GM23248 (cell line): ENCODE measurements at regions not wholly inside any gene's neighbourhood (a gene's known extent, or its start where the extent isn't known, plus 50 kb on each side); places are given as distances from the start of the nearest gene placed in this dataset.

ENCODE experiments used
- DNase-seq: peaks from one replicate; pipeline ENCODE4 v3.0.0-alpha.2; 2015
- H2AFZ ChIP-seq: fragments of 200-600 bp; sonication (generic); 2 replicates; pipeline ENCODE4 v1.6.1; 2016; ENCODE audit warnings: antibody characterized with exemption
- H3F3A ChIP-seq: fragments of 200-600 bp; sonication (generic); 2 replicates; pipeline ENCODE4 v1.6.1; 2016; ENCODE audit warnings: mild to moderate bottlenecking, antibody characterized with exemption, mixed run types; ENCODE audit not compliant: insufficient read depth
- H3K27ac ChIP-seq: fragments of 200-600 bp; sonication (generic); 2 replicates; pipeline ENCODE4 v1.5.1; 2016; ENCODE audit warnings: mild to moderate bottlenecking
- H3K27me3 ChIP-seq: fragments of 200-600 bp; sonication (generic); replicated peaks from 2 replicates; pipeline ENCODE4 v1.6.1; 2016; ENCODE audit warnings: mild to moderate bottlenecking; ENCODE audit not compliant: insufficient read depth
- H3K36me3 ChIP-seq: fragments of 200-600 bp; sonication (generic); 2 replicates; pipeline ENCODE4 v1.6.1; 2016; ENCODE audit warnings: low read depth, mild to moderate bottlenecking
- H3K4me1 ChIP-seq: fragments of 200-600 bp; sonication (generic); 2 replicates; pipeline ENCODE4 v1.6.1; 2016; ENCODE audit warnings: mild to moderate bottlenecking; ENCODE audit not compliant: insufficient read depth
- H3K4me2 ChIP-seq: fragments of 200-600 bp; sonication (generic); one replicate; pipeline ENCODE4 v1.6.1; 2016; ENCODE audit warnings: mild to moderate bottlenecking; ENCODE audit not compliant: unreplicated experiment
- H3K4me3 ChIP-seq: fragments of 200-600 bp; sonication (generic); 2 replicates; pipeline ENCODE4 v1.5.1; 2016; ENCODE audit warnings: mild to moderate bottlenecking
- H3K79me2 ChIP-seq: fragments of 200-600 bp; sonication (generic); 2 replicates; pipeline ENCODE4 v1.6.1; 2016; ENCODE audit warnings: mild to moderate bottlenecking; ENCODE audit not compliant: insufficient read depth
- H3K9ac ChIP-seq: fragments of 200-600 bp; sonication (generic); 2 replicates; pipeline ENCODE4 v1.6.1; 2016; ENCODE audit warnings: mild to moderate bottlenecking
- H3K9me2 ChIP-seq: fragments of 200-600 bp; sonication (generic); 2 replicates; pipeline ENCODE4 v1.6.1; 2016; ENCODE audit warnings: mixed run types, mild to moderate bottlenecking, moderate library complexity; ENCODE audit not compliant: insufficient read depth
- H3K9me3 ChIP-seq: fragments of 200-600 bp; sonication (generic); one replicate; pipeline ENCODE4 v1.6.1; 2017; ENCODE audit warnings: low read depth
- H4K20me1 ChIP-seq: fragments of 200-600 bp; sonication (generic); 2 replicates; pipeline ENCODE4 v1.6.0; 2016; ENCODE audit not compliant: insufficient read depth
- EZH2 ChIP-seq: fragments of 200-600 bp; sonication (generic); IDR thresholded peaks from 2 replicates; pipeline ENCODE4 v1.6.1; 2018; ENCODE audit warnings: antibody characterized with exemption, mild to moderate bottlenecking; ENCODE audit not compliant: insufficient read depth, poor library complexity, severe bottlenecking
- EZH2phosphoT487 ChIP-seq: fragments of 200-600 bp; sonication (generic); IDR thresholded peaks from 2 replicates; pipeline ENCODE4 v1.6.1; 2018; ENCODE audit warnings: antibody characterized with exemption, moderate library complexity, mild to moderate bottlenecking, low read depth; ENCODE audit not compliant: insufficient read depth
- WGBS, 2 experiments: methylation state at CpG; one replicate each; pipeline ENCODE4 v1.1.6; 2015 to 2017; ENCODE audit warnings: low lambda C conversion rate in 2 of 2, low coverage in 1 of 2; ENCODE audit errors: missing lambda C conversion rate in 2 of 2; 5-methylcytosine and 5-hydroxymethylcytosine counted together
- in situ Hi-C: fragments of 300-500 bp; cut with MboI; formaldehyde crosslinking; loops from 2 replicates; pipeline ENCODE4 v1.15.0; 2020

- Histone ChIP-seq H3K4me3 (no peak overlapping the region), H3K4me1 (no peaks in the 10 kb centered on the region), H4K20me1 (no peaks in the 10 kb centered on the region), H2AFZ (no peak overlapping the region), H3K4me2 (no peak overlapping the region), H3K27me3 (peaks cover 72% of the 10 kb centered on the region), H3K36me3 (no peaks in the 10 kb centered on the region), H3K9me2 (no peaks in the 10 kb centered on the region), H3K9me3 (no peaks in the 10 kb centered on the region), H3K9ac (no peak overlapping the region), H3K79me2 (no peaks in the 10 kb centered on the region), H3F3A (no peaks in the 10 kb centered on the region), H3K27ac (no peak overlapping the region)
- peak; percentile 3 for DNase-seq
- TF ChIP-seq EZH2 (no peak), EZH2phosphoT487 (no peak)
- in situ Hi-C loops, result no loop called here
- 19 to 23% methylated on average over 9 of the region's 9 CpGs for WGBS, 2 experiments
Measured at GRCh38 chr16:73547552-73548403, 499.9 kb upstream of the ZFHX3 start.

DNA sequence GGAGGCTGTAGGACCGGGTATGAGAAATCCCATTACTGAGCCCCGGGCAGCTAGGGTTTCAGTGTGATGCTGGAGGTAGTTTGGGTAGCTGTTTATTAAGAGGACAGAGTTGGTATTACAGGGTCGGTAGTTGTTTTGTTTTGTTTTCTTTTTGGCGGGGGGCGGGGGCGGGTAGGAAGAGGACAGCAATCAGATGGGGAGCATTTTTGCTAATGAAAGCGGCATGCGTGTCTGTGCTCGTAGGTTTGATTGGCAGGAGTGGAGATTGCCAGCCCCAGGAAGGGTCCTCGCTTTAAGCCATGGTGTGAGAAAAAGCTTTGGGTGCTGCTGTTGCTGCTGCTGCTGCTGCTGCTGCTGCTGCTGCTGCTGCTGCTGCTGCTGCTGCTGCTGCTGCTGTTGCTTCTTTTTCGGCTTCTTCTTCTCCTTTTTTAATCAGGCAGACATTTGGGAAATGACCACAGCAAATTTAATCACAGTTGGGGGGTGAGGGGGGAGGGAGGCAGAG is 498.5 kb upstream of the ZFHX3 start:
- Histone ChIP-seq H3K4me3 (no peak overlapping the region), H3K27ac (no peak overlapping the region), H3K79me2 (no peaks in the 10 kb centered on the region), H3K4me2 (no peak overlapping the region), H3K4me1 (no peaks in the 10 kb centered on the region), H3F3A (no peaks in the 10 kb centered on the region), H3K9me2 (no peaks in the 10 kb centered on the region), H3K27me3 (peaks cover 60% of the 10 kb centered on the region), H4K20me1 (no peaks in the 10 kb centered on the region), H2AFZ (no peak overlapping the region), H3K9me3 (no peaks in the 10 kb centered on the region), H3K9ac (no peak overlapping the region), H3K36me3 (no peaks in the 10 kb centered on the region)
- no peak for DNase-seq
- 6 to 7% methylated on average over 11 of the region's 11 CpGs for WGBS, 2 experiments
- in situ Hi-C loops, result no loop called here
- TF ChIP-seq EZH2 (no peak), EZH2phosphoT487 (no peak)

- H3K36me3 ChIP-seq, result no peaks in the 10 kb centered on the region
- H3K9ac ChIP-seq, result no peak overlapping the region
- no peaks in the 10 kb centered on the region for H3K4me1 ChIP-seq
- in situ Hi-C loops, result no loop called here
- H3K27me3 ChIP-seq, result peaks cover 59% of the 10 kb centered on the region
- H3K4me3 ChIP-seq, result no peak overlapping the region
- TF ChIP-seq EZH2 (no peak), EZH2phosphoT487 (no peak)
- no peak overlapping the region for H3K4me2 ChIP-seq
- H3K9me2 ChIP-seq, result no peaks in the 10 kb centered on the region
- WGBS, 2 experiments, result 39 to 44% methylated on average over 5 of the region's 5 CpGs
- H3K27ac ChIP-seq, result no peak overlapping the region
- no peaks in the 10 kb centered on the region for H4K20me1 ChIP-seq
- H3K9me3 ChIP-seq, result no peaks in the 10 kb centered on the region
- H2AFZ ChIP-seq, result no peak overlapping the region
- H3F3A ChIP-seq, result no peaks in the 10 kb centered on the region
- H3K79me2 ChIP-seq, result no peaks in the 10 kb centered on the region
- no peak for DNase-seq
Measured at GRCh38 chr16:73545755-73546154, 497.8 kb upstream of the ZFHX3 start.

DNA sequence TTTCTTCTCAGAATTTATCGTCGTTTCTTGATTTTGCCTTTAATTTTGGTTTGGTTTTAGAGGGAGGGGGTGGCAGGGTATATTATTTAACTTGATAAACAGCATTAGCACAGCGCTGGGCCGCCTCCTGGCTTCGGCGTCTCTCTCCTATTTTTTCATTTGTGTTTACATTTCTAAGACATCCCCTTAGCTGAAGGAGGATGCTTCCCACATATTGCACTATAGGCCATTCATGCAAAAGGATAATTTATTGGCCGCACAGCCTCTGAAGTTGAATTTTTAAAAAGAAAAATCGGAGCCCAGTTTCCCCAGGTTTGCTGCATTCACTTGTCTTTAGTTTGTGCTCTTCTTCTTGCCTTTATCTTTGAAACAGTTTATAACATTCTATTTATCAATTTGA is 497.4 kb upstream of the ZFHX3 start:
- H3K9me3 ChIP-seq, result no peaks in the 10 kb centered on the region
- peaks cover 59% of the 10 kb centered on the region for H3K27me3 ChIP-seq
- H3K4me2 ChIP-seq, result no peak overlapping the region
- no peak overlapping the region for H3K9ac ChIP-seq
- H3K9me2 ChIP-seq, result no peaks in the 10 kb centered on the region
- no peak overlapping the region for H3K27ac ChIP-seq
- in situ Hi-C loops, result no loop called here
- TF ChIP-seq EZH2 (no peak), EZH2phosphoT487 (no peak)
- no peaks in the 10 kb centered on the region for H3K79me2 ChIP-seq
- H3K36me3 ChIP-seq, result no peaks in the 10 kb centered on the region
- H3K4me1 ChIP-seq, result no peaks in the 10 kb centered on the region
- WGBS, 2 experiments, result 58 to 60% methylated on average over 8 of the region's 8 CpGs
- H2AFZ ChIP-seq, result no peak overlapping the region
- DNase-seq, result no peak
- no peak overlapping the region for H3K4me3 ChIP-seq
- H4K20me1 ChIP-seq, result no peaks in the 10 kb centered on the region
- no peaks in the 10 kb centered on the region for H3F3A ChIP-seq
